Caco-2 (cell line): ENCODE measurements at regions not wholly inside any gene's neighbourhood (a gene's known extent, or its start where the extent isn't known, plus 50 kb on each side); places are given as distances from the start of the nearest gene placed in this dataset.

ENCODE experiments used
- BruUV-seq: library from RNA; stranded (reverse); fragments of 400-500 nt; replicated peaks from 2 replicates; lab custom pipeline; 2021; lab: Mats Ljungman, UMichigan
- CTCF ChIA-PET: fragments of 300-600 bp; sonication (Branson Sonifier 250); formaldehyde crosslinking; loops from one replicate; lab custom pipeline; 2022; ENCODE audit warnings: antibody characterized with exemption; lab: Charles Lee
- POLR2A ChIA-PET: fragments of 300-600 bp; sonication (Branson Sonifier 250); formaldehyde crosslinking; loops from one replicate; lab custom pipeline; 2022; ENCODE audit warnings: antibody characterized with exemption; lab: Charles Lee
- DNase-seq, 2 experiments: peaks; one replicate each; pipeline versions ENCODE4 v3.0.0 to v3.0.0-alpha.2; 2020 to 2022
- H3K27me3 ChIP-seq: replicated peaks from 2 replicates; pipeline ENCODE4 v1.6.0; 2011; ENCODE audit warnings: low read length; ENCODE audit not compliant: control insufficient read depth, insufficient read depth
- H3K36me3 ChIP-seq: 2 replicates; pipeline ENCODE4 v1.5.1; 2011; ENCODE audit warnings: low read length; ENCODE audit not compliant: control insufficient read depth, insufficient read depth
- H3K4me1 ChIP-seq: fragments of 250-450 bp; sonication (Bioruptor Pico); 2 replicates; pipeline ENCODE4 v1.5.1; 2020; ENCODE audit warnings: mild to moderate bottlenecking
- H3K4me3 ChIP-seq: 2 replicates; pipeline ENCODE4 v1.5.1; 2011; ENCODE audit warnings: low read depth, mild to moderate bottlenecking, control low read depth, low read length
- H3K9me3 ChIP-seq: fragments of 250-450 bp; sonication (Bioruptor Pico); 2 replicates; pipeline ENCODE4 v1.5.1; 2020; ENCODE audit warnings: mild to moderate bottlenecking, moderate library complexity
- H3K27ac Mint-ChIP-seq: one replicate; pipeline ENCODE4 v1.8.0; 2022; ENCODE audit warnings: mixed read lengths; ENCODE audit not compliant: unreplicated experiment
- H3K27me3 Mint-ChIP-seq: one replicate; pipeline ENCODE4 v1.8.0; 2022; ENCODE audit warnings: mixed read lengths; ENCODE audit not compliant: insufficient read depth, unreplicated experiment
- H3K36me3 Mint-ChIP-seq: one replicate; pipeline ENCODE4 v1.8.0; 2022; ENCODE audit warnings: mild to moderate bottlenecking, mixed read lengths; ENCODE audit not compliant: insufficient read depth, unreplicated experiment
- H3K4me1 Mint-ChIP-seq: one replicate; pipeline ENCODE4 v1.8.0; 2022; ENCODE audit warnings: low read depth, mixed read lengths; ENCODE audit not compliant: unreplicated experiment
- H3K4me3 Mint-ChIP-seq: one replicate; pipeline ENCODE4 v1.8.0; 2022; ENCODE audit warnings: mild to moderate bottlenecking, moderate library complexity, mixed read lengths; ENCODE audit not compliant: unreplicated experiment
- H3K9me3 Mint-ChIP-seq: one replicate; pipeline ENCODE4 v1.8.0; 2022; ENCODE audit warnings: mixed read lengths; ENCODE audit not compliant: unreplicated experiment
- intact Hi-C: fragments of 100-400 bp; cut with micrococcal nuclease; formaldehyde crosslinking; loops from one replicate; pipeline ENCODE4 v1.10.0; 2022; ENCODE audit not compliant: unreplicated experiment
- TF ChIP-seq, protein P1 (sequence below), 2 experiments: fragments of 200-600 bp in 1 of 2; IDR thresholded peaks; 1 replicate in 1 of 2; 2 replicates in 1 of 2; pipeline versions ENCODE4 v1.5.1 to v1.8.0; 2011 to 2022; ENCODE audit warnings: antibody characterized with exemption in 1 of 2, control low read depth in 1 of 2, inconsistent platforms in 1 of 2, low read depth in 1 of 2, low read length in 1 of 2, mild to moderate bottlenecking in 1 of 2, moderate library complexity in 1 of 2; ENCODE audit not compliant: insufficient read depth in 1 of 2, severe bottlenecking in 1 of 2, unreplicated experiment in 1 of 2

DNA sequence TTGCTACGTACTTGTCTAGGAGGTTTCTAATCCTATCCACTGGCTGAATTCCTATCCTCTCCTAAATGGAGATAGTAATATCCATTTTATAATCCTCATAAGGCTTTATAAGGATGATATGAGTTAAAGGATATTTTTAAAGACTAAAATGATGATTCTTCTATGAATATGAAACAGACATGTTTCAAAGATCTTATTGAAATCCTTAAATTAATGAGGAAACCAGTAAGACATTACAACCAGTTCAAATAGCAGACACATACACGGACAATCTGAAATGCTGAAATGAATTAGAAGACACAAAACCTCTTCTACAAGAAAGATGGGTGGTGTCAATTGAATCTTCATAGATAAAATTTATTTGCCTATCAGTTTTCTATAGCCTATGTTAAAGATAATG, 132.9 kb upstream of the ANK3 start:
- Mint-ChIP-seq H3K4me1 (peaks cover 14% of the 10 kb centered on the region), H3K4me3 (no peak overlapping the region), H3K27ac (no peak overlapping the region), H3K27me3 (no peaks in the 10 kb centered on the region), H3K9me3 (peaks cover 13% of the 10 kb centered on the region), H3K36me3 (no peaks in the 10 kb centered on the region)
- no peaks in the 10 kb centered on the region for H3K9me3 ChIP-seq
- DNase-seq, result no peak
- intact Hi-C loops, result no loop called here
- no peak overlapping the region for H3K4me3 ChIP-seq
- TF ChIP-seq, protein P1, sequence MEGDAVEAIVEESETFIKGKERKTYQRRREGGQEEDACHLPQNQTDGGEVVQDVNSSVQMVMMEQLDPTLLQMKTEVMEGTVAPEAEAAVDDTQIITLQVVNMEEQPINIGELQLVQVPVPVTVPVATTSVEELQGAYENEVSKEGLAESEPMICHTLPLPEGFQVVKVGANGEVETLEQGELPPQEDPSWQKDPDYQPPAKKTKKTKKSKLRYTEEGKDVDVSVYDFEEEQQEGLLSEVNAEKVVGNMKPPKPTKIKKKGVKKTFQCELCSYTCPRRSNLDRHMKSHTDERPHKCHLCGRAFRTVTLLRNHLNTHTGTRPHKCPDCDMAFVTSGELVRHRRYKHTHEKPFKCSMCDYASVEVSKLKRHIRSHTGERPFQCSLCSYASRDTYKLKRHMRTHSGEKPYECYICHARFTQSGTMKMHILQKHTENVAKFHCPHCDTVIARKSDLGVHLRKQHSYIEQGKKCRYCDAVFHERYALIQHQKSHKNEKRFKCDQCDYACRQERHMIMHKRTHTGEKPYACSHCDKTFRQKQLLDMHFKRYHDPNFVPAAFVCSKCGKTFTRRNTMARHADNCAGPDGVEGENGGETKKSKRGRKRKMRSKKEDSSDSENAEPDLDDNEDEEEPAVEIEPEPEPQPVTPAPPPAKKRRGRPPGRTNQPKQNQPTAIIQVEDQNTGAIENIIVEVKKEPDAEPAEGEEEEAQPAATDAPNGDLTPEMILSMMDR (IDR thresholded peaks at IDR 0.05; ENCODE audit: insufficient read depth in 1 of 2, low read depth in 1 of 2, low read length in 1 of 2, severe bottlenecking in 1 of 2, unreplicated experiment in 1 of 2), result no peak
- H3K27me3 ChIP-seq, result no peaks in the 10 kb centered on the region
- ChIA-PET POLR2A (no interaction called here), CTCF (no interaction called here)
- H3K36me3 ChIP-seq, result no peaks in the 10 kb centered on the region
- H3K4me1 ChIP-seq, result no peaks in the 10 kb centered on the region
- BruUV-seq, result no TSS peak

DNA sequence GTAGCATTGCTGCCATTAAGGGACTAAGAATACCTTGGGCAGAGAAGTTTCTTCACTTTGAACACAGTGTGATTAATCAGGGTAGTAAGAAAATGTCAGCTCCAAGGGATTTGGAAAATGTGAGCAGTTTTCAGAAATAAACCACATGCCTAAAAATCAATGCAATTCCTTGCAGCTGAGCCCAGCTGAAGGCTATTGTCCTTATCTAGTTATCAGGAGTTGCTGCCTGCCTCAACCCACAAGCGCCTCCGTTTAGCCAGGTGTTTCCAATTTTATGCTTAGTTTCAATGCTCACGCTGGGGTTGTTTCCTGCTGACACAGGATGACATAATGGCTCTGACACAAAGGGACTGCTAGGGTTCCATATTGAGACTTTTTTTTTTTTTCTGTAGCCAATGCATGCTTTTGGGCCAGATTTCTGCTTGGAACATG, 132.3 kb upstream of the ANK3 start:
- no peak for DNase-seq

DNA sequence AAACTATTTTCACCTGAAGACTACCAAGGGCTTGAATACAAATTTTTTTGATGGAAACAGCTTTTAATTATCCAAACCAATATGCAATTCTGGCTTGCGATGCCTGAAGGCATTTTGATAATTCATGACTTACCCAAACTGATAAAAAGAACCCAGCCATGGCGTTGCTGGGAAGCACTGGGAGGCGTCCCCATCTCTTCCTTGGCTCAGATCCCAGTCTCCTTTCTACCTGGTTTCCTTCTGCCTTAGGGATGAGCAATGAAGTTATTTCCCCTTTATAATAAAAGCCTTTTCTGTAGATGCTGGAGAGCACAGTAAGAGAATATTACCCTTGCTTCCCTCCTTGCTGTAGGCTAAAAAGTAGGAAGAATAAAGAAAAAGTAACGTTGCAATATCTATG, 129.1 kb upstream of the ANK3 start:
- no peaks in the 10 kb centered on the region for H3K4me1 ChIP-seq
- intact Hi-C loops, result no loop called here
- H3K9me3 ChIP-seq, result no peaks in the 10 kb centered on the region
- Mint-ChIP-seq H3K4me3 (no peak overlapping the region), H3K9me3 (peaks cover 3% of the 10 kb centered on the region), H3K4me1 (no peaks in the 10 kb centered on the region), H3K27ac (no peak overlapping the region), H3K27me3 (no peaks in the 10 kb centered on the region), H3K36me3 (no peaks in the 10 kb centered on the region)
- no peaks in the 10 kb centered on the region for H3K27me3 ChIP-seq
- no peak overlapping the region for H3K4me3 ChIP-seq
- TF ChIP-seq, protein P1 (IDR thresholded peaks at IDR 0.05; ENCODE audit: insufficient read depth in 1 of 2, low read depth in 1 of 2, low read length in 1 of 2, severe bottlenecking in 1 of 2, unreplicated experiment in 1 of 2), result no peak
- ChIA-PET CTCF (no interaction called here), POLR2A (no interaction called here)
- BruUV-seq, result no TSS peak
- no peak for DNase-seq
- H3K36me3 ChIP-seq, result no peaks in the 10 kb centered on the region

More for the DNA sequence above, 132.3 kb upstream of the ANK3 start:
- no peaks in the 10 kb centered on the region for H3K4me1 ChIP-seq
- ChIA-PET POLR2A (no interaction called here), CTCF (interaction anchor here (0.6 kb wide), 1 partner anchor 617 kb away, joined by 3 read pairs; no protein-coding TSS in a partner anchor)
- H3K4me3 ChIP-seq, result no peak overlapping the region
- intact Hi-C loops, result no loop called here
- TF ChIP-seq, protein P1 (IDR thresholded peaks at IDR 0.05; ENCODE audit: insufficient read depth in 1 of 2, low read depth in 1 of 2, low read length in 1 of 2, severe bottlenecking in 1 of 2, unreplicated experiment in 1 of 2), result no peak
- H3K9me3 ChIP-seq, result no peaks in the 10 kb centered on the region
- no peaks in the 10 kb centered on the region for H3K36me3 ChIP-seq
- Mint-ChIP-seq H3K4me3 (no peak overlapping the region), H3K27ac (no peak overlapping the region), H3K36me3 (no peaks in the 10 kb centered on the region), H3K4me1 (peaks cover 10% of the 10 kb centered on the region), H3K9me3 (peaks cover 13% of the 10 kb centered on the region), H3K27me3 (no peaks in the 10 kb centered on the region)
- H3K27me3 ChIP-seq, result no peaks in the 10 kb centered on the region
- no TSS peak for BruUV-seq
